Pancreas (tissue), 10 donors: ENCODE measurements at regions not wholly inside any gene's neighbourhood (a gene's known extent, or its start where the extent isn't known, plus 50 kb on each side); places are given as distances from the start of the nearest gene placed in this dataset.

Experiments
- ATAC-seq, 4 donors: fragments of 200-7000 bp; cut with Tn5 transposase; one replicate each; pipeline versions ENCODE4 v1.8.0 to v1.9.1; 2020; ENCODE audit warnings: mild to moderate bottlenecking in 4 of 4, moderate library complexity in 4 of 4
- DNase-seq, 6 donors: peaks; one replicate each; pipeline ENCODE4 v3.0.0-alpha.2; 2020
- FAIRE-seq: peaks from 2 replicates; lab custom pipeline; 2012; peaks lifted over from hg19 to GRCh38; lab: Jason Lieb, UNC
- H3K27ac ChIP-seq, 4 donors: fragments of 200-600 bp; sonication (generic); 1 replicate in 3 of 4; 2 replicates in 1 of 4; pipeline versions ENCODE4 v1.5.0 to v1.8.0; 2020
- H3K27me3 ChIP-seq, 4 donors: fragments of 200-600 bp; one replicate each; pipeline ENCODE4 v1.8.0; 2021
- H3K36me3 ChIP-seq, 3 donors: fragments of 200-600 bp; sonication (generic) in 1 of 3; one replicate each; pipeline versions ENCODE4 v1.5.0 to v1.8.0; 2020 to 2021
- H3K4me1 ChIP-seq, 3 donors: fragments of 200-600 bp; one replicate each; pipeline ENCODE4 v1.8.0; 2021
- H3K4me3 ChIP-seq, 4 donors: fragments of 200-600 bp; sonication (generic) in 2 of 4; one replicate each; pipeline versions ENCODE4 v1.5.0 to v1.8.0; 2020 to 2021
- H3K9me3 ChIP-seq, 4 donors: fragments of 200-600 bp; one replicate each; pipeline ENCODE4 v1.8.0; 2021
- CTCF ChIP-seq, 4 donors: fragments of 200-600 bp; sonication (generic) in 3 of 4; IDR thresholded peaks; one replicate each; pipeline versions ENCODE4 v1.5.0 to v1.8.0; 2021; ENCODE audit warnings: antibody characterized with exemption in 4 of 4
- WGBS, 2 donors: extraction: QIAGEN DNeasy Blood & Tissue Kit; methylation state at CpG; one replicate each; pipeline ENCODE4 v1.1.7; 2013; 5-methylcytosine and 5-hydroxymethylcytosine counted together
- intact Hi-C, 3 donors: fragments of 100-400 bp; cut with DNase I; formaldehyde crosslinking; loops; one replicate each; pipeline versions ENCODE4 v1.11.1 to v1.14.2; 2022
- donor health status: healthy with polysubstance abuse.
- donor health status: DM: no; HTN: no; CAD: no; lungs with moderate emphysema.
- donor health status: DM: no; HTN: no; CAD: no.
- donor health status: control.
- donor health status: control.
- donor health status: Bipolar disorder and iron deficiency.
- donor health status: DM: yes; HTN: yes; CAD: no.
- donor health status: DM: no; HTN: no; CAD: no.
- donor health status: DM: no; HTN: no; CAD: no.
- donor health status: DM: yes; HTN: yes; CAD: no.

DNA sequence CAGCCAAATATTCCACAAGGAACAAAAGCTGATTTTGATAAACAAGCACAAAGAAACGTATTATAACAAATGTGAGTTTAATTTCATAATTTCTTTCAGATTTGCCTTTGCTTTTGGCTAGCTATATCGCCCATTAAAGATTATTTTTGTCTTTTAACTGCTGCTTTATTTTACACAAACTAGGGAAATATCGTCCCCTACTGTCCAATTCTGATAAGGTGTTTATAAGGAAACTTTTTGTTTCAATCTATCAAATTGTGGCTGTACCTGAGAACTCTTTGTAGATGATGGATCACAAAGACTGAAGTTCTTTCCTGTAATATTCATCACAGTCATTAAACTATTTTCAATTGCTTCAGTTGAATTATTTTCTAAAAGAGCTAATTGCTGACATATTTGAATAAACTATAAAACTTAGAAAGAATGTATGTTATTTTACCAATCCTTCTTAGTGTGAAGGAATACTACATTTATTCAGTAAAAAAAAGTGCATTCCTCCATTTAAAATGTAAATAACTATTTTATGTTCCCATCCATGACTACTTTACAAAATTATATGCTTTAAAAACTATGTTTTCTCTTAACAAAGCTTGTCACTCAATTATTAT is 431.3 kb upstream of the ITGA1 start:
- peak; percentile 13 for FAIRE-seq
- 11 to 12% methylated on average over 3 of the region's 3 CpGs for WGBS, 2 donors
- Histone ChIP-seq H3K4me1 (no peaks in the 10 kb centered on the region), H3K4me3 (no peak overlapping the region), H3K36me3 (no peaks in the 10 kb centered on the region), H3K27me3 (no peaks in the 10 kb centered on the region), H3K27ac (no peak overlapping the region), H3K9me3 (no peaks in the 10 kb centered on the region)
- ATAC-seq: peak in 1 of 4 donors; percentile 58
- peak in 3 of 4 donors; percentile 30 to 51 (median 45) for TF ChIP-seq CTCF (IDR thresholded peaks at IDR 0.05)
- intact Hi-C loops: no loop called here
- no peak for DNase-seq

DNA sequence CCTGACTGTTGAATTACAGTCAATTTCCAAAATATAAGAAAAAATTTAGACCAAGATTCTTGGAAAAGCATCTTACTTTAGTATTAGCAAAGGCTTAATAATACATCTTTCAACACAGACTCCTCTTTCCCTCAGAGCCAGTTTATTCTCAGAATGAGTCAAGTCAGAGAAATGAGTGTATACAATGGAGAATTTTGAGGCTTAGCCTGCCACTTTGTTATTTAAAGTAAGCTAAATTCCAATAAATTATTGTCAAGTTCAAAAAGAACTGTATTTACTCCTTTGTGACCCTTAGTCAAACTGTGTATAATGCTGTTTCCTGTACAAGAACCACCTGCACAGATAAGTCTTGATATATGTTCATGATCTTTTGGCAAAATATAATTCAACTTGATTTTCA is 428.5 kb upstream of the ITGA1 start:
- no peak for TF ChIP-seq CTCF (IDR thresholded peaks at IDR 0.05)
- intact Hi-C loops: no loop called here
- no peak for DNase-seq
- Histone ChIP-seq H3K9me3 (no peaks in the 10 kb centered on the region), H3K36me3 (no peaks in the 10 kb centered on the region), H3K27me3 (no peaks in the 10 kb centered on the region), H3K4me1 (no peaks in the 10 kb centered on the region), H3K27ac (no peak overlapping the region), H3K4me3 (no peak overlapping the region)
- ATAC-seq: no peak
- FAIRE-seq: no peak

GRCh38 chr5:52360985-52361384 is 426.7 kb upstream of the ITGA1 start:
- 76 to 95% methylated on average over 1 of the region's 1 CpG for WGBS, 2 donors
- no peak for DNase-seq
- ATAC-seq: no peak
- intact Hi-C loops: no loop called here
- Histone ChIP-seq H3K4me1 (no peaks in the 10 kb centered on the region), H3K9me3 (no peaks in the 10 kb centered on the region), H3K36me3 (no peaks in the 10 kb centered on the region), H3K27me3 (no peaks in the 10 kb centered on the region), H3K4me3 (no peak overlapping the region), H3K27ac (no peak overlapping the region)
- no peak for TF ChIP-seq CTCF (IDR thresholded peaks at IDR 0.05)
- no peak for FAIRE-seq

- intact Hi-C loops: no loop called here
Observed at GRCh38 chr5:52374286-52374685, 413.4 kb upstream of the ITGA1 start.

More at GRCh38 chr5:52374286-52374685, 413.4 kb upstream of the ITGA1 start:
- Histone ChIP-seq H3K27ac (no peak overlapping the region), H3K4me3 (no peak overlapping the region), H3K27me3 (no peaks in the 10 kb centered on the region), H3K4me1 (no peaks in the 10 kb centered on the region), H3K9me3 (no peaks in the 10 kb centered on the region), H3K36me3 (no peaks in the 10 kb centered on the region)
- DNase-seq (no peak), ATAC-seq (no peak), FAIRE-seq (no peak)
- no peak for TF ChIP-seq CTCF (IDR thresholded peaks at IDR 0.05)
